Brain microvascular endothelial cell (primary cell): ENCODE measurements at regions not wholly inside any gene's neighbourhood (a gene's known extent, or its start where the extent isn't known, plus 50 kb on each side); places are given as distances from the start of the nearest gene placed in this dataset.

Experiments used
- DNase-seq: peaks from one replicate; pipeline ENCODE4 v3.0.0-alpha.2; 2020
- H3K27ac ChIP-seq: fragments of 250-450 bp; sonication (Bioruptor Pico); 2 replicates; pipeline ENCODE4 v1.5.1; 2020; ENCODE audit warnings: mild to moderate bottlenecking, moderate library complexity
- H3K27me3 ChIP-seq: fragments of 250-450 bp; sonication (Bioruptor Pico); replicated peaks from 2 replicates; pipeline ENCODE4 v1.5.1; 2020; ENCODE audit warnings: mild to moderate bottlenecking
- H3K36me3 ChIP-seq: fragments of 250-450 bp; sonication (Bioruptor Pico); replicated peaks from 2 replicates; pipeline ENCODE4 v1.5.1; 2020; ENCODE audit warnings: mild to moderate bottlenecking
- H3K4me3 ChIP-seq: 2 replicates; pipeline ENCODE4 v1.5.1; 2011; ENCODE audit warnings: low read depth, mild to moderate bottlenecking, control low read depth, low read length, moderate library complexity
- in situ Hi-C: cut with HindIII; loops from 2 replicates; pipeline ENCODE4 v1.10.0; 2017; ENCODE audit warnings: low sequenced_read_pairs, low pct_ligation_motif_present
- TF ChIP-seq, protein P1 (sequence below): IDR thresholded peaks from 2 replicates; pipeline ENCODE4 v1.5.1; 2011; ENCODE audit warnings: low read depth, mild to moderate bottlenecking, moderate library complexity, low read length, control low read depth, inconsistent platforms; ENCODE audit errors: missing control alignments

DNA sequence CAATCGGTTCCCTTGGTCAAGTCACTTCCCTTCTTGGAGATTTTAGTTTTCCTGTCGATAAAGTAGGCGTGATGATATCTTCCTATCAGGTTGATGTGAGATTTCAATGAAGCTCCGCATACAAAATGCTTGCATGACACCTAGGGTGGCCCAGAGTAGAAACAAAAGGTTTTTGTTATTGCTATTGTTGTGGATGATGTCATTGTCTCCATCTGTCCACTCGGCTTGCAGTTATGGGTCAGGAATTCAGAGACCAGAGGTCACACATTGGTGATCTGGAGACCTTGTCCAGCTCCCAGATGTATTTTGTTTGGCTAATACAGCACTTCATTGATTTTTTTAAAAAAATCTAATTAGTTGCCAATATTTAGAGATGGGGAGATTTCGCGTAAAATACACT lies 382.1 kb downstream of the MN1 start:
- DNase-seq = peak; percentile 20
- TF ChIP-seq, protein P1, sequence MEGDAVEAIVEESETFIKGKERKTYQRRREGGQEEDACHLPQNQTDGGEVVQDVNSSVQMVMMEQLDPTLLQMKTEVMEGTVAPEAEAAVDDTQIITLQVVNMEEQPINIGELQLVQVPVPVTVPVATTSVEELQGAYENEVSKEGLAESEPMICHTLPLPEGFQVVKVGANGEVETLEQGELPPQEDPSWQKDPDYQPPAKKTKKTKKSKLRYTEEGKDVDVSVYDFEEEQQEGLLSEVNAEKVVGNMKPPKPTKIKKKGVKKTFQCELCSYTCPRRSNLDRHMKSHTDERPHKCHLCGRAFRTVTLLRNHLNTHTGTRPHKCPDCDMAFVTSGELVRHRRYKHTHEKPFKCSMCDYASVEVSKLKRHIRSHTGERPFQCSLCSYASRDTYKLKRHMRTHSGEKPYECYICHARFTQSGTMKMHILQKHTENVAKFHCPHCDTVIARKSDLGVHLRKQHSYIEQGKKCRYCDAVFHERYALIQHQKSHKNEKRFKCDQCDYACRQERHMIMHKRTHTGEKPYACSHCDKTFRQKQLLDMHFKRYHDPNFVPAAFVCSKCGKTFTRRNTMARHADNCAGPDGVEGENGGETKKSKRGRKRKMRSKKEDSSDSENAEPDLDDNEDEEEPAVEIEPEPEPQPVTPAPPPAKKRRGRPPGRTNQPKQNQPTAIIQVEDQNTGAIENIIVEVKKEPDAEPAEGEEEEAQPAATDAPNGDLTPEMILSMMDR = no peak
- in situ Hi-C loops = no loop called here
- Histone ChIP-seq H3K36me3 (no peaks in the 10 kb centered on the region), H3K27ac (no peak overlapping the region), H3K27me3 (peaks cover 2% of the 10 kb centered on the region), H3K4me3 (no peak overlapping the region)

DNA sequence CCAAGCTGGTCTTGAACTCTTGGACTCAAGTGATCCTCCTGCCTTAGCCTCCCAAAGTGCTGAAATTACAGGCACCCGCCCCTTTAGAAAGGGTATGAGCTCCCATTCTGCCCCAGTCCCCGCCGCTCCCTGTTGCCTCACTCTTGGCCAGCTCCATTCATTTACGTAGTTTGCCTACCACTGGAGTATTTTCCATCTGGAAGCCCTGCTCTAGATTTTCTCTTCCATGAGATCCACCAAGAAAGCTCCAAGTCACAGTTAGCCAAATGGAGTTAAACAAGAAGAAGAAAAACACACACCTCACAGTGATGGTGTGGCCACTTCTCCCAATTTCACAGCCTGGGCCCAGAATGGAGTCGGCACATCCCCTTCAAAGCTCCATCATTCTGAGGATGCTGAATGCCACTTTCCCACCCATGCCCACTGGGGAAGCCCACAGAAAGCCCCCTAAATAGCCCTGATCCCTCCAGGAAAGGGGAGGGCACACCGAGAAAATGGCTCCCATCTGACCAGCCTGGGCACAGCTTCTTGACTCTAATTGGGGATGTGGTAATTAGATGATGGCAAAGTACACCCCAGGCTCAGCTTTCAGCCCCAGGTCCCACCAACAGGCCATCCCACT lies 381.2 kb downstream of the MN1 start:
- in situ Hi-C loops = no loop called here
- Histone ChIP-seq H3K27ac (peak overlapping the region; percentile 79), H3K4me3 (no peak overlapping the region), H3K36me3 (no peaks in the 10 kb centered on the region), H3K27me3 (no peaks in the 10 kb centered on the region)
- no peak for DNase-seq
- TF ChIP-seq, protein P1 = no peak

DNA sequence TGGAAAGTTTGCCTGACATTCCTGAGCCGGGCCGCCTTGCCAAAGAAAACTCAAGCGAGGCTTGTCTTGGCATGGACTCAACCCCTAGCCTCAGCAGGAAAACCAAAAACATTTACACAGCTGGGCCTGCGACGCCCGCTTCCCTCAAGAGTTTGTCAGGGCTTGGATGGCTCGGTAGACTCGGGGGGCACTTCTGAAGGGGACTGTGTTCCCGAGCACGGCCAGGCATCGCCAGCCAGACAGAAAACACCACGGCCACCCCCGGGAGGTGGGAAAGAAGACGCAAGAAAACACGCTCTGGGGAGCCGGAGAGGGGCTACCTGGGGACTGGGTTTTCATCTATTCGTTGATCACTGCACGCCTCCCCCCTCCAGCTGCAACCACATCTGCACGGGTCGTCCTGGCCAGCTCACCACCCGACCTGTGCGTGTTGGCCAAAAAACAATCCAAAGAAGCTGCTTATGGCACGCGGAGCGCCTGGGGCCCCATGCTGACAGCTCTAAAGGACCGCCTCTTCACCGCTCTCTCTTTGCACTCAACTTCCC lies 380.7 kb downstream of the MN1 start:
- Histone ChIP-seq H3K36me3 (no peaks in the 10 kb centered on the region), H3K27ac (peak overlapping the region; percentile 79), H3K27me3 (no peaks in the 10 kb centered on the region), H3K4me3 (peak overlapping the region; percentile 15)
- TF ChIP-seq, protein P1 = no peak
- in situ Hi-C loops = no loop called here
- DNase-seq = peak; percentile 93

DNA sequence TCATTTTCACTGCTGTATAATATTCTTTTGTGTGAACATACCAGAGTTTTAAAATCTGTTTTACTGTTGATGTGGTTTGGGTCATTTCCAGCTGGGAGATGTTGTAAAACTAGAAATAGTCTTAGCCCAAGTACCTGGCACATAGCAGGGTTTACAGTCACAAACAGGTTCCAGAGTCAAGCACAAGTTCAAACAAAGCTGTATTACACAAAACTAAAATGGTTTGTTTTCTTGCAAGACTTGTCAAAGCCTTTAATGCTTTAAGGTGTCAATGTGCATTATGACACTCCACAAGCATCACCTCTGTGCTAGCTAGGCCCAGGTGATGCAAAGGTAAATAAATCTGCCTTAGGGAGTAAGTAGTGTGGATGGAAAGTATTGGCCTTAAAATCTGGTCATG lies 379.1 kb downstream of the MN1 start:
- Histone ChIP-seq H3K4me3 (no peak overlapping the region), H3K36me3 (no peaks in the 10 kb centered on the region), H3K27me3 (no peaks in the 10 kb centered on the region), H3K27ac (no peak overlapping the region)
- in situ Hi-C loops = no loop called here
- TF ChIP-seq, protein P1 = no peak
- DNase-seq = no peak

DNA sequence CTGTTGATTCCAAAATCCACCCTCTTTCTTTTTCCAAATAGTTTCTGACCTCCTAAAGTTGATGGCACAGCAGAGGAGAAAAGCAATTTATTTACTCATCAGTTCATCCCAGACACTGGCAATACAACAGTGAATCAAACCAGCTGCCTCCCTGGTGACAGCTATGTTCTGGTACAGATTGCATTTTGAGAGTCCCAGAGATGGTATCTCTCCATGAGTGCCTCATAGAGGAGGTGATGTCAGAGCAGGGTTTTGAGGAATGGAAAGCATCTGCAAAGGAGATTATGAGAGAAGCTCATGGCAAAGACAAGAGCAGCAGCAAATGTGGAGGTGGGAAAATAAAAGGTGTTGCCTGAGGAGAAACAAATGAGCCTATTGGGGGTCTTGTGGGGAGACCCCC lies 377.2 kb downstream of the MN1 start:
- TF ChIP-seq, protein P1 = no peak
- no peak overlapping the region for H3K4me3 ChIP-seq
- no peak overlapping the region for H3K27ac ChIP-seq
- in situ Hi-C loops = no loop called here
- DNase-seq = peak; percentile 52
- no peaks in the 10 kb centered on the region for H3K36me3 ChIP-seq
- H3K27me3 ChIP-seq = no peaks in the 10 kb centered on the region

DNA sequence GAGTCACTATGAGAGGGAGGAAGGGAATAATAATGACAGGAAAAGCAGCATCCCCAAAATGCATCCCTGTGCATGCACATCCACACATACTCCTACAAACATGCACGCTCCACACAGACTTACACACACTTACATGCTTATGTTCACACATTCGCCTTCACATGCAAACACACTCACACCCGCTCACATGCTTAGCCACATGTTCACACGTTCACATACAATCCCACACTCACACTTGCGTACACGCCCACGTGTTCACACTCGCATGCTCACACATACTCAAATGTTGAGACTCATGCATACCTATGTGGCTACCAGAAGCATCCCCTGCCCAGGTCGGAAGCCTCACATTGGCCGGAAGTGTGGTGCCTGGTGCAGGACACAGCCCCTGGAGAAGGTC lies 372.1 kb downstream of the MN1 start:
- no peak for DNase-seq
- TF ChIP-seq, protein P1 = no peak
- in situ Hi-C loops = no loop called here

More for the DNA sequence above, 372.1 kb downstream of the MN1 start:
- H3K27me3 ChIP-seq = no peaks in the 10 kb centered on the region
- H3K27ac ChIP-seq = no peak overlapping the region
- no peaks in the 10 kb centered on the region for H3K36me3 ChIP-seq
- no peak overlapping the region for H3K4me3 ChIP-seq
